NCI-H524 treated with DMSO at 0.1 percent for 48 hours (cell line): ENCODE measurements at regions not wholly inside any gene's neighbourhood (a gene's known extent, or its start where the extent isn't known, plus 50 kb on each side); places are given as distances from the start of the nearest gene placed in this dataset.
"Not testable (repeated sequence)": the region's sequence is repeated elsewhere in the genome, so short reads cannot be mapped to it uniquely, and the experiment has no call there.

Experiments
- DNase-seq: peaks from one replicate; lab custom pipeline; 2025; lab: John Stamatoyannopoulos, UW

- no peak for DNase-seq
Observed at GRCh38 chr15:79156704-79157375, 66.3 kb upstream of the RASGRF1 start.

GRCh38 chr15:79154483-79155135 lies 64.0 kb upstream of the RASGRF1 start:
- no peak for DNase-seq

GRCh38 chr15:79144290-79144689 lies 53.7 kb upstream of the RASGRF1 start:
- DNase-seq, result not testable (repeated sequence)

- DNase-seq, result no peak
Observed at GRCh38 chr15:79140846-79141570, 50.4 kb upstream of the RASGRF1 start.
